GM12874 (cell line): ENCODE measurements at regions not wholly inside any gene's neighbourhood (a gene's known extent, or its start where the extent isn't known, plus 50 kb on each side); places are given as distances from the start of the nearest gene placed in this dataset.

ENCODE experiments used
- CTCF ChIP-seq: IDR thresholded peaks from 2 replicates; pipeline ENCODE4 v1.5.1; 2011; ENCODE audit warnings: low read depth, mild to moderate bottlenecking, control low read depth, low read length, moderate library complexity; ENCODE audit not compliant: insufficient read depth

GRCh38 chr16:64745258-64745930 is 376.5 kb downstream of the CDH11 start:
- TF ChIP-seq CTCF = no peak

- TF ChIP-seq CTCF = no peak
Observed at GRCh38 chr16:64742455-64743223, 379.2 kb downstream of the CDH11 start.

GRCh38 chr16:64740261-64740660 is 381.6 kb downstream of the CDH11 start:
- no peak for TF ChIP-seq CTCF

GRCh38 chr16:64738321-64738960 is 383.4 kb downstream of the CDH11 start:
- no peak for TF ChIP-seq CTCF

- no peak for TF ChIP-seq CTCF
Observed at GRCh38 chr16:64736857-64737256, 385.0 kb downstream of the CDH11 start.

- TF ChIP-seq CTCF = no peak
Observed at GRCh38 chr16:64731891-64732290, 390.0 kb downstream of the CDH11 start.

- no peak for TF ChIP-seq CTCF
Observed at GRCh38 chr16:64730261-64730660, 391.6 kb downstream of the CDH11 start.
